SKM-1 treated with dmso at 0.1 percent for 144 hours (cell line): ENCODE measurements at regions not wholly inside any gene's neighbourhood (a gene's known extent, or its start where the extent isn't known, plus 50 kb on each side); places are given as distances from the start of the nearest gene placed in this dataset.

ENCODE experiments used
- DNase-seq: peaks from one replicate; lab custom pipeline; 2025; ENCODE audit not compliant: unreplicated experiment; lab: John Stamatoyannopoulos, UW

DNA sequence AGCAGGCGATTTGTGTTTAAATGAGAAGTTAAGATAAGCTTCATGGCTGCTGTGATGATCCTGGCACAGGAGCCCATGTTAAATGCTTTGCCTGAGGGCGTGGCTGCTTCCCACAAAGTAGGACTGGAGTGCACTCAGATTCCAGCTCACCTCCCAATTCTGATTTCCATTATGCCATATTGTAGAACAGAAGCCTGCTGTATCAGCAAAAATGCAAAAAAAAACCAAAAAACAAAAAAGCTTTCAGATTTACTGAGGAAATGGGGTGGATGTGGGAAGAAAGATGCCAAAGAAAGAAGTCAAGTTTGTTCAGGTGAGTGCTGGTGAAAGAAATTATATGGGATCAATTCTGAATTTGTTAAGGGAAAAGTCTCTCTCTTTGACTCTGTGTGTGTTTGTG lies 610.4 kb upstream of the NETO1 start:
- DNase-seq: no peak

DNA sequence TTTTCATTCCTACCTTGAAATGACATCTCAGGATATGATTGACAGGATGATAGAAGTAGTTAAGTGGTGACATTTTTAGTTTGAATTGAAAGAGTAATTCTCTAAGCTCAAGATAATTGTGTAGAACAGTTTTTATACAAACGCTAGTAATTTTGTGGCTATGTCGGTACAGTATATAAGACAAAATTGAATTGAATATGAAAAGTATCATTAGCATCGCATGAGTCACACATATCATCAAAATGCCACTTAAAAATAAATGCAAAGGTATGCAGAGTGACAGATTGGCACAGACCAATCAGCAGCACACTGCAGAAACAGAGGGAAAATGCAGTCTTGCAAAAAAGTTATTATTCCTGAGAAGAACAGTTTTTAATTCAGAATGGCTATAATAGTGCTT lies 608.2 kb upstream of the NETO1 start:
- DNase-seq: no peak

DNA sequence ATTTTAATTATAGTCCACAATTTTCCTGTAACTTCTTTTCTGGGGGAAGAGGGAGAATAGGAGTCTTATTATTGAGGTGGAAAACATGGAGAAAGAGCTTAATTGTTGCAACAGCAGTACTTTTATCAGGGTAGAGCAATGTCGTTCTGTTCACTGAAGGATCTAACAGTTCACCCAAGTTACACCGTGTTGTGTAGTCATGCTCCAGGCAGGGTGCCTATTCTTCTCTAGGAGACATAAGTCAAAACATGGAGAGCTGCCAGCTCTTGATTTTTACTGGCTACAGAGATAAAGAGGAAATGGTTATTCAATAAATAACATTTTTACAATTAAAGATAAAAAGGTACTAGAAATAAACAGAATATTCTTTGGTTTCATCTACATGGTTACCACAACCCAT lies 594.3 kb upstream of the NETO1 start:
- DNase-seq: no peak

DNA sequence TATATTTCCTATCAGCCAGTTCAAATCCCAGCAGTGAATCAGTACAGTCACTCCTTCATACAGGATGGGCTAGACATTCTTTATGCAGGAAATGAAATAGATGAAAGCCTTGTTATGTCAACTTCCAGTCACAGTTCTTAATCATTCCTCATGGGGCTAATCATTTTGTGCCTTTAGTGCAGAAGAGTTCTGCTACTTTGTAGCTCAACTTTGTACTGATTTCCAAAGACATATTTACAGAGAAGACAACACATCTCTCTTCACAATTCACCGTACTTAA lies 593.9 kb upstream of the NETO1 start:
- no peak for DNase-seq

DNA sequence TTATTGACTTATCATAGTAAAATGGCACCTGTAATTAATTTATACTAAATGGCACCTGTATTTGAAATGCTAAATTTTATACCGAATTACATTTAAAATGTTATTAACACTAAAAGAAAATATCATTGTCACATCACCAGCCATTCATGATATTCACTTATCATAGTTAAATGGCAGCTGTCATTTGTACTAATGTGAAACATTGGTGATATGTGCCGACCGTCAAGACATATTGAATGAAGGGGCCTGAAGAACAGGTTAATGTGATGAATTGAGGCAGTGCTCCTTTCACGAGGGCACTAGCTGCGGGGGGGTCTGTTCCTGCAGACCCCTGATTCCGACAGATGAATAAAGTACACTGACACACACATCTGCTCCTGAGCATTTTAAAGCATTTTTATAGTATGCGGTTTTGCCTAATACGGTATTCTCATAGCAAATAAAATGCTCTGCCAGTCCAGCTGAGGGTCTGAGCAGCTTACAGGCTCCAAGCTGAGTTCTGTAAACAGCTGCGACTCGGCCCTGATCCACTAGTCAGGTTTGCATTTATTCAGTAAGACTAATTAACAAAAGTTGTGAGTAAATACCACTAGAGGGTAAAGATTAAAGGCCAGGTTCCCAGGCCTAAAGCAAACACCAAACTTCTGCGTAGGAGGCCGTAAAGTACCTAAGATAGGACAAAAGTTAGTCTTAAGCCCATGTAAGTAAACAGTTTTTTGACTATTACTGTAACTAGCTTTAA lies 593.4 kb upstream of the NETO1 start:
- no peak for DNase-seq

DNA sequence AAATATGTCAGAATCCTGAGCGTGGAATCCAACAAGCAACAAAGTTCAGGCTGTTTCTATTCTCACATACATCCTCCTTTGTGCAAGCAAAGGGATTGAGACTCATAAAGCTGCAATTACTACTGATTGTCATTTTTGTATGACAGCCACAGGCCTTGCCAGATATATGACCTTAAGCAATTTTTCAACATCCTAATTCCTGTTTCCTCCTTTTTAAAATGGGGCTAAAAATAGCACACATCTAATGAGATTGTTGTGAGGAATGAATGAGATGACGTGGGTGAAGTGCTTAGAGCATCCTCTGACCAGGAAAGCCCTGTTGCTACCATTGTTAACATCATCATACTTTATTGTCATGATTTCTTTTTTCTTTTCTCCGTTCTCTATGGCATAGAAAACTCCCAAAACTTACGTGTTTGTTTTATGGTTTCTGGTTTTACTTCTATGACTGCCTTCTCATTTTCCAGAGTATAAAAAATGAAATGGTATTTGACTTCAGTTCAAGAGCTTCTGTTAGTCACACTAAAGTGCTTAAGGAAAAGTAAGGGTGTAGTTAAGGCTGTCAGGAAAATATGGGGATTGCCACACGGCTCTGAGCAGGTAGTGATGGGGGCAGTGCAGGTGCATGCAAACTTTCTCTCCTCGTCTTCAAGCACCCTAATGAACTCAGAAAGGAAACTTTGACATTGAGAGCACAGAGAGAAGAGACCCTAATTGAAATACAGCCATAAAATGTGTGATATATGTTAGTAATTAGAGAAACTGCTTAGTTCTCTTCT lies 590.6 kb upstream of the NETO1 start:
- no peak for DNase-seq

DNA sequence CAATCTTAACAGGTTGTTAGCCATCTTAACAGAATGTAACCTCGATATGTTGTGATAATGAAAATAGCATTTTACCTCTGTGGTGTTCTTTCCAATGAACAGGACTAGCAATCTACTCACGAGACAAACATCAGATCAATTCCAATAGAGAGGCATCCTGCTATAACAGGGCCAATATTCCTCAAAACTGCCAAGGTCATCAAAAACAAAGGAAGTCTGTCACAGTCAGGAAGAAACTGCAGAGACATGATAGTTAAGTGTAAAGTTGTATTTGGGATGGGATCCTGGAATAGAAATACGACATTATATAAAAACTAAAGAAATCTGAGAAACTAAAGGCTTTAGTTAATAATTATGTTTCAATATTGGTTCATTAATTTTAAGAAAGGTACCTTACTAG lies 588.9 kb upstream of the NETO1 start:
- no peak for DNase-seq

DNA sequence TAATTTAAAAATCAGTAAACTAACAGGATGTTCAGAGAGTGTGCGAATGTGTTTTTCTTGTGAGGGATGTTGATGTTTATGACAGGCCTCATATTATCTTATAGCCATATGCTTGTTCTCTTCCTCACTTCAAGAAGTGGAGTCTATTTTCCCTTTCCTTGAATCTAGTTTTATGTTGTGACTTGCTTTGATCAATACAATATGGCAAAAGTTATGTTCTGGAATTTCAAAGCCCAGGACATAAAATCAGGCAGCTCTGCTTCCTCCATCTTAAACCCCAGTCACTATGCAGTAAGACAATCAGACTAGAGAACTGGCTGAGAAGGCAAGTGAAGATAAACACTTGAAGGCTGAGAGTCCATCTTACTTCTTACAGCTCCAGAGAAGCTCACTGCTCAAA lies 585.1 kb upstream of the NETO1 start:
- no peak for DNase-seq

DNA sequence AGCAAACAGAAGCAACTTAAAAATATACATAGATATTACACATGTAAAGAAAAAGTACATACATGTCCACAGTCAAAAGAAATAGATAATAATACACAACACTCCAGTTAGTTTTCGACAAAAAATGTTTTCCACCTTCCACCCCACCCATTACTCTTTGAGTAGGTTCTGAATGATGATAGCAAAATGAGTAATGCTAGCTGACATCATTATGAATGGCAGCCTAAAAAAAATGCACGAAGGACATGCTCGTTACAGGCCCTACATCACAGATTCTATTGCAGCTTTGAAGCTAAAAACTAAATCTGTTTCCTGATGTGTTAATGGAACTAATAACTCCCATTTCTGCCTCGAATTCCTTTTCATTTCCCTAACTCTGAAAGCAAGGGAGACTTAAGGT lies 578.7 kb upstream of the NETO1 start:
- no peak for DNase-seq

DNA sequence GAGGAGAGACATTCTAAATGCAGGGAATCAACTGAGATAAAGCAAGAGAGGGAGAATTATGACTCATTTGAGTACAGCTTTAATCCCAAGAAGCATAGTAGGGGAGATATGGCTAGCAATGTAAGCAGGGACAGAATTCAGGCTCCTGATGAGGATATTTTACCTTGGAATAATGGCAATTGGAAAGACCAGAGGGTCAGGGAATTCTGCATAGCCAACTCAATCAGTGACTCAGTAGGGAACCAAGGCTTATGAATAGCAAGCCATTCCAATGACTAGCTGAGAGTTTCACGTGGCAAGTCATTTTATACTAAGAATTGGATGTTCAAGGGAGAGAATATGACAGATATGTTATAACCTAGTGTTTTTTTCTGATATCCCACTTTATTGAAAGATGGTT lies 563.8 kb upstream of the NETO1 start:
- DNase-seq: no peak

DNA sequence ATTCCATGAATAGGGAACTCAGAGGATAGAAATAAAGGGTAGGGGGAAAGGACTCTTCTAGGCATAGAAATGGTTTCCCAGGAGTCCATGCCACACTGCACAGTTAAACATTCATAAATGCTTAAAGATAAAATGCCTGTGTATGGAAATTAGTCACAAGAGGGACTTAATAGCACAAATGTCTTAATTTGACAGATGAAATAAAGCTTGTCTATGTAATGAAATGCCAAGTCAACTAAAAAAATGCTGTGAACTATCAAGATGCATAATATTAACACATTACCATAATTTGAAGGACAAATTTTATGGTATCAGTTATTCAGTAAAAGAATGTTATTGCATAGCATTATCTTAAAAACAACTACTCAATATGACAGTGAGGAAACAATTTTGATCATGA lies 553.2 kb upstream of the NETO1 start:
- DNase-seq: no peak

DNA sequence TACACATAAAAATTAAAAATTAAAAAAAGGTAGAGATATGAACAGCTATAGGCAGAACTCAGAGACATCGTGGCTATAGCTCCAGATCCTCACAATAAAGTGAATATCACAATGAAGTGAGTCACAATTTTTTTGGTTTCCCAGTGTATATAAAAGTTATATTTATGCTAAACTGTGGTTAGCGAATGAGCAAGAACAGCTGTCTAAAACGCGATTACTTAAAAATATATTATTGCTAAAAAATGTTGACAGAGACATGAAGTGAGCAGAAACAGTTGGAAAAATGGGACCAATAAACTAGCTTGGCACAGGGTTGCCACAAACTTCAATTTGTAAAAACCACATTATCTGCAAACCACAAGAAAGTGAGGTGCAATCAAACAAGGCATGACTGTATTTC lies 551.7 kb upstream of the NETO1 start:
- no peak for DNase-seq

DNA sequence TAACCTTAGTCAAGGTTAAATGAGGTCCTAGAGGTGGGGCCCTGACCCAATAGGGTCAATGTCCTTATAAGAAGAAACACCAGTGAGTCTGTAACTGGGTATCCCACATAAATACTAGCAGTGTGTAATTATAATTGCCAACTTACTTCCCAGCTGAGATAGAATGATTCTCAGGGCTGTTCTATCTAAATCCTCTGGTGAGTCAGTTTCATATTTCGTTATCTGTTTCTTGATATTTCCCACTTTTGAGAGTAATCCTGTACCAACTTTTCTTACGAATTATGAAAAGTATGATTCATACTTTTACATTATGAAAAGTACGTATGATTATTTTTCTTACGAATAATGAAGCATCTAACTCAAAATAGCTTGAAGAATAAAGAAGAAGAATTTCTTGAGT lies 546.8 kb upstream of the NETO1 start:
- DNase-seq: no peak

DNA sequence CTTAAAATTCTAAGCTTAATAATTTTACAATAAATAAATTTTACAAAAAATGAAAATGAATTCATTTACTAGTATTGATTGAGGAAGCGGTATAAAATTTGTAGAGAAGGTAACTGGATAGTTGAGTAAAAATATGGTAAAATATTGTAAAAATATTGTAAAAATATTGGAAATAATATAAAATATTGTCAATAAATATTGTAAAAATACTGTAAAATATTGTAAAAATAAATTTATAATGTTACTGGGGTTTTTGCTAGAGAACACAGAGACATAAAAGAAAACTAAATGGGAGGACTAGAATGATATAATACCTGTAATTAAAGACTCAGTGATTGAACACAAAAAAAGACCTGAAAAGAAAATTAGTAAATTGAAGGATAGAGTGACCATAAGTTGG lies 546.3 kb upstream of the NETO1 start:
- DNase-seq: no peak

DNA sequence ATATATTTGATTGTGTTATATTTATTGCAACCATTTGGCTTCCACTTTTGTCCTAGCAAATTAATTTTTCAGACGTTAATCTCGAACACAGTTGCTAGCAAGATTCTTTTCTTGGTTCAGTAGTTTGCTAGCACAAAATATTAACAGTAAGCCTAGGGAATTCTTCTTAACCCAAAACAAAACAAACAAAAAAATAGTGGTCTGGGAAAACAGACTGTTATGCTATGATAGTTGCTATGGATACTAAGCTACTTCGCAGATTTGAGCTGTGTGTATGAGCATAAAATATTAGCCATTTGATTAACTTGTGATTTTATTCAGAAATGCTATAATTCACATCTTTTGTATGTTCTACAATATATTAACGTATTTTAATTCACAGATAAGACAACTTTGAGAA lies 541.5 kb upstream of the NETO1 start:
- DNase-seq: no peak

DNA sequence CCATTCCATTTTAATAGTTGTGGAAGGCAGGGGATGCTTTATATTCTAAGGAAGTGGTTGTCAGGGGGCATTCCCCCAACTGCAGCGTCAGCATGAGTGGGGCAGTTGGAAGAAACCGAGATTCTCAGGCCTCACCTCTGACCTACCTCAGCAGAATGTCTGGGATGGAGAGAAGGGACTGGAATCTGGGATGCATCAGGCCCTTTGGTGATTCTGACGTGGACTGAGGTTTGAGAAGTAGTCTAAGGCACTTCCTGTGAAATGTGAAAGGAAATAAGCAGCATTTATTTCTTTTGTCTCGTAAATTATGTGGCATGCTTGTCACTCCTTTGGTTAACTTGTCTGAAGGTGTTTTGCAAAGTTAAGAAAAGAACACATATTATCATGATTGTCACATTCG lies 540.7 kb upstream of the NETO1 start:
- DNase-seq: no peak

DNA sequence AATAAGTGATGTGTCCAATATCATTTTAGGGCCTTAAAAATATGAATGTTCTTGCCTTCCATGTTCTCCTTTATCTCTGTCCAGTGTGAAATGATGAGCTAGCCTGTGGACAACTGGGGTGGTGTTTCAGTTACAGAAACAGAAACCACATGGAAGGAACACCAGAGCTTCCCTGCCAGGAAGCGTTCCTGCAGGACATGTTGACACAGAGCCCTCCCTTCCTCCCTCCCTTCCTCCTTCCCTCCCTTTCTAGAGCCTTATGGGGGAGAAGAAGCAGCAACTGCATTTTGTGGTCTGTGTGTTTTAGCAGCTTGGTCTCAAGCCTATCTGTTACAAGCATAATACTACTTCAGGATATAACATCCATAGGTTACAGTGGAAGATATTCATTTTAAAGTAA lies 539.7 kb upstream of the NETO1 start:
- no peak for DNase-seq

DNA sequence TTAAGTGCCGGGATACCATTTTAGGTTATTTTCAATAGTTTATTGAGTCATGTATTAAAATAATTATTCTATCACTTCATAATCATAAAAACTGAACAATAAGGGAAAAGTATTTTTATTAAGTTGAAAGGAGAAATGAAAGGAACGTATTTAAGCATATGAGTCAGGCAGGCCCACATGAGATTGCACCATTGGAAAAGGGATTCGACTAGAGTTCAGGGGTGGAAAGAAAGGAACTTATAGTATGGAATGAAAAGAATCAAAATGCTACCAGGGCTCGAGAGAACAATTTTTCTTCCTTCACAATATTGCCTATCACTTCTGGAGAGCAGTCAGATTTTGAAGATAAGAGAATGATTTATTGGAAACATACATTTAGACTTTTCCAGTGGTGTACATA lies 516.5 kb upstream of the NETO1 start:
- DNase-seq: no peak

DNA sequence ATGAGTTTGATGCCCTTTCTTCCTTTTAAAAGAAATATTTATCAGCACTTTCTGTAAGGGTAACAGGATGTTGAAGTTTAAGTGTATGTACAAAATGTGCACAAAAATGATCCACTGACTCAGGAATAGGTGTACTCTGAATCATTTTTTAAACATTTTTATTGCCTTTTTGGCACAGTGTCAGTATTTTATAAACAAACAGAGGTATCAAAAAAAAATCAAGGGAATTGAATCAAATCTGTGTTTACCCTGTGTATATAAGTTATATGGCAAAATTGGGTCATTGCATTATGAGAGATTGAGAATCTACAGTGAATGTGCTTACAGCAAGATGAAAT lies 513.9 kb upstream of the NETO1 start:
- DNase-seq: no peak

DNA sequence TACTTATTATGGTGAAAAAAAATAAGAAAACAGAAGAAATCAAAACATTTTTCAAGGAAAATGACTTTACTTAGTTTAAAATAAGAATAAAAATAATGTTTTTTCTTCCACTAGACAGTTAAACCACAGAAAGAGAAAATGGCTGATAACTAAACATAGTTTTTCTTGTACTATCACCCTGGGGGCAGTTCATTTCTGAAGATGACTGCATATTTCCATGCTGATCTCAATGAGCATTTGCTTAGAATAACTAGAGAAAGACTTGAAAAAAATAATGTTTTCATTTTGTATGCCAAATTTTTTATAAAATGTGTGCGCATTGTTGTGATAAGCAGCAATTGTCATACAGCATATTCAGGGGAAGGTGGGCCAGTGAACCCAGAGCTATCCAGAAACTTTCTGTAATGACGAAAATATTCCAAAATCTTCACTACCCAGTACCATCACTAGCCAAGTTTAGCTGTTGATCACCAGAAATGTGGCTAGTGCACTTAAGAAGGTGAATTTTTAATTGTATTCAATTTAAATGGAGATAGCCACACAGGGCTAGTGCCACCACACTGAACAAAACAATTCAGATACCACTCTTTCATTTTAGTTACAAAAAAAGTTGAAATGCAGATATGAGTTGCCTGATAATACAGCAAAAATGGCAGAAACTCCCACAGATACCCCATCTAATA lies 513.4 kb upstream of the NETO1 start:
- DNase-seq: no peak

DNA sequence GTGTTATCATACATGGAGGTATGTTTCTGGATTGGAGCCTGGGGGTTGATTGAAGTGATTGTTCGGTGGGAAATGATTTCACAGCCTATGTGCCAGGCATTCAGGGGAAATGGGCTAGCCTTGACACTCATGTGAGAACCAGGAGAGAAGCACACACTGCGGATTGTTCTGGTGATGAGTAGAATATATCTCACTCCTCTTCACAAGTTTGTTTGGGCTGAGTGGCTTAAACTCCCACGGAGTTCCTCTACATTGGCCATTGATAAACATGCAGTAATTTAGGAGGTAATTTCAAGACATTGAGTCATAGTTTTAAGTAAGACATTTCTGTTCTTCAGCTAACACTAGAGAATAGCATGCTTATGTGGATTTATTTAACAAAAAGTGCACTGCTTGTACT lies 498.9 kb upstream of the NETO1 start:
- DNase-seq: no peak

DNA sequence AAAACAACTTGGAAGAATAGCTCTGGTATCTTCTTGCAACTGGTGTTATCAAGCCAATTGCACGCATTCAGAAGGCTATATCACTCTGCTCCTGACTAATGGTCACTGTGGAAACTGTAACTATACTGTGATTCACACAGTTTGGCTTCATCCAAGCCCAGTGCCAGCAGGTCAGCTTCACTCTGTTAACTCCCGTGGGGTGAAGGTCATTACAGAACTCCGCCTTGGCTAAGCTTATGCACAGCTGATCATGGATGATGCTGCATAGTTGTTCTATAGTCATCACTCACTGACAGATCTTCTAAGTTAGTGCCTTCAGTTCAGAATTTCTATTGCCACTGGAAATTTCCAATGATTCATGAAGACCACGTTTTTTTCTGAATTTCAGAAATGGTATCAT lies 497.2 kb upstream of the NETO1 start:
- no peak for DNase-seq

DNA sequence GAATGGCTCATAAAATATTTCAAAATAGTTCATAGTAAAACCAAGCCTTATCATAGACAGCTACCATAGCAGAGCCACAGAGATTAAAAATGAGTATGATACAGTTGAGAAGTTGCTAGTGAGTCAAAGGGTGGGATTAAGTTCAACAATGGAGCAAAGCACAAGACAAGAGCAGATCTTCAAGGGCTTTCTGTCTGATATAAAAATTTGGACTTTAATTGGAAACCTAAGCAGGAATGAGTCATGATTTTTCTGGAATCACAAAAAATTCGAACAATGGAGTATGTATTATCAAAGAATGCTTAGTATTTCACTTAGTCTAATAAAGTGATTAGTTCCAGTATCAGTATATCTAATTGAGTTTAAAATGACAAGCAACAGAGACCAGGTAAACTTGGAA lies 487.3 kb upstream of the NETO1 start:
- DNase-seq: no peak
